CD4-positive, alpha-beta T cell treated with Interleukin-15 for 1 hour (primary cell): ENCODE measurements at regions not wholly inside any gene's neighbourhood (a gene's known extent, or its start where the extent isn't known, plus 50 kb on each side); places are given as distances from the start of the nearest gene placed in this dataset.
A peak's percentile ranks its signal among the peaks of the same experiment; 100 is the strongest.
"Not testable (repeated sequence)": the region's sequence is repeated elsewhere in the genome, so short reads cannot be mapped to it uniquely, and the experiment has no call there.

ENCODE experiments used
- DNase-seq: peaks from one replicate; pipeline ENCODE4 v3.0.0-alpha.2; 2020

DNA sequence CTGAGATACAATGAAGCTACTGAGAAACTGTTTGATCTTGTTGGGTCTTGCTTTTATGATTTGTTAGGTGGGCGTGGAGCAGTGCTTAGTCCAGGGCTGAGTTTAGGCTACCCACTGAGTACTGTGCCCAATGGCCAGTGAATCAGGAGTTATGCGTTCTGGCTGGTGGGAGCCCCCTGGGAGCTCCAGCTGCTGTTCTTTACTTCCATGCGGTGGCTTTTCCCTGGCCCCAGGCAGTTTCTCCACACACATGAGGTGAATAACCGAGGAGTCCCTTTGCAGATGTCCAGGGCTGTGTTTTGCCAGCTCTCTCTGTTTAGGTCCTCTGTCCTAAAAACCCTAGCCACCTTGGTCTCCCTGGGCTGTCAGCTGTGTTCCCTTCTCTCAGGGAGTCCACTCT lies 106.5 kb downstream of the KLF13 start:
- DNase-seq = no peak

DNA sequence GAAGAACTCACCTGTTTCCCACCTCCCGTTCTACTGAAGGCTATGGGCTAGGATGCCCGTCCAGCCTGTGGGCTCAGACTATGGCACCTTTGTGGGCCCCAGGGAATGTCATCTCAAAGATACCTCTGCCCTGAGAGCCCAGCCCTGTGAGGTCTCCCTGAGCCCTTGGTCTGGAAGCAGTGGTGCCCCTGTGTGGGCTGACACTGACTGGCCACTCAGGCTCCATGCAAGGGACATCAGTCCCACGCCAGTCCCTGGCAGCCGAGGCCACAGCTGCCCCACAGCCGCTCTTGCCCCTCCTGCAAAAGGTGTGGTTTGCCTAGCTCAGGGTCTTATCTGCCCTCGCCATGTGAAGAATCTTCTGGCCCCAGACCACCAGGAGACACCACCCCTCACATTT lies 106.9 kb downstream of the KLF13 start:
- DNase-seq = no peak

DNA sequence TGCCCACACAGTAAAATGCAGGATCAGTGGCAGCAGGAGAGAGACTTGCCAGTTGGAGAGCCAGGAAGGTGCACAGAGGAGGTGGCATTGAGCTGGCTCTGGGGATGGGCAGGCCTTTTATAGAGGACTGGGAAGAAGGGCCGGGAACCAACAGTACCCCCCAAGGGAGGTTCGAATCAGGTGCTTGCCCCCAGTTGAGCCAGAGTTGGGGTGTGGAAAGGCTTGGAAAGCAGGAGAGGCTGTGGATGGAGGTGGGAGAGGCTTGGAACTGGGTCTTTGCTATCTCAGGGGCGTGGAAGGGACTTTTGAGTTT lies 107.6 kb downstream of the KLF13 start:
- no peak for DNase-seq

DNA sequence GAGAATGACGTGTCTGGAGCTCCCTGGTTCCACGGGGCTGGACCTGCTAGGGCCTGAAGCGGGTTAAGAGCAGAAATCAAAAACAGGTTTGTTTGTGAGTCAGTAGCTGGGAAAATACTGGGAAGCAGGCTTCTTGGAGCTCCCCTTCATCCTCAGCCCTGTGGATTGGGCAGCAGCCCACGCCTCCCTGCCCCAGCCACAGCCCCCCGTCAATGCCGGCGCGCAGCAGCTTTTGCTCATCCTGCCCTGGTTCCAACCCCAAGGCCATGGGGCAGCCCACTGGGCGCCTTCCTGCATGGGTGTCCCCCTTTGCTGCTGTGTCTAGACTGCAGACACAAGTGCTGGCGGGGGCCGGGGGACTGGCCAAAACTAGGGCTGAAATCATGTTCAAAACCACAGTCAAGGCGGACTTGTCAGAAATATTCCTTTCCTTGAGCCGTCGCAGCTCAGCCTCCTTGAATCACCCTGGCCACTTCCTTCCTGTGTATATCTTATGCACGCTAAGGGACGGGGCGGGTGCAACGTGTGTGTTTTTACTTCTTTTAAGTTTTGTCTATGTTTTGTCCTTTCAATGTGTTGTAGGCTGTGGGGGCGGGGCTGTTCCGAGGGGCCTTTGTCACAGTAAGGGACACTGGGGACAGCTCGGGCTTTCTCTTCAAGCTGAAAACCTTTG lies 108.1 kb downstream of the KLF13 start:
- DNase-seq = peak; percentile 85

DNA sequence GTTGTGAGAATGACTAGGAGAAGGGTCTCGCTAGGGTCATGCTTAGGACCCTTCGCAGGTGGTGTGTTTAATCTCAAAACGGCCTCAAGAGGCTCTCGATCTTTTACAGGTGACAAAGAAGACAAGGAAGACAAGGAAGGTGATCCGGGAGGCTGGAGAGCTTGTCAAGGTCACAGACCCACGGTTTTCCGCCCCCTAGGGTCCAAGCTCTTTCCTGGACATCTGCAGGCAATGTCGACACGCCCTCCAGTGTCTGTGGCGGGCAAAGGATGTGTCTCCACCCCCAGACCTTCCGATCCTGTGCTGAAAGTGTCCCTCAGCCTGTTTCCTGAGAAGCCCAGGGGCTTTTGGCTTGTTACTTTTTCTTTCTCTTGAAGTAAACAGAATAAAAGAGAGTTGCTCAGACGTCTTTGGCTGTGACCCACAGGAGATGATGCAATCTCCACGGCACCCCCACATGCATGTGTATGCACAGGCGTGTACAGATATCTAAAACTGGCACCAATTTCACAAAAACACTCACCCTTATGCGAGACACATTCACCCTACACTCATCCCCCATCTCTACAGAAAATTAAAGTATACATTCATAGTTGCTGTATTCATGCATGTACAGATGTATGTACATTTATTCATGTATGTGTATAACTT lies 108.8 kb downstream of the KLF13 start:
- peak; percentile 86 for DNase-seq

DNA sequence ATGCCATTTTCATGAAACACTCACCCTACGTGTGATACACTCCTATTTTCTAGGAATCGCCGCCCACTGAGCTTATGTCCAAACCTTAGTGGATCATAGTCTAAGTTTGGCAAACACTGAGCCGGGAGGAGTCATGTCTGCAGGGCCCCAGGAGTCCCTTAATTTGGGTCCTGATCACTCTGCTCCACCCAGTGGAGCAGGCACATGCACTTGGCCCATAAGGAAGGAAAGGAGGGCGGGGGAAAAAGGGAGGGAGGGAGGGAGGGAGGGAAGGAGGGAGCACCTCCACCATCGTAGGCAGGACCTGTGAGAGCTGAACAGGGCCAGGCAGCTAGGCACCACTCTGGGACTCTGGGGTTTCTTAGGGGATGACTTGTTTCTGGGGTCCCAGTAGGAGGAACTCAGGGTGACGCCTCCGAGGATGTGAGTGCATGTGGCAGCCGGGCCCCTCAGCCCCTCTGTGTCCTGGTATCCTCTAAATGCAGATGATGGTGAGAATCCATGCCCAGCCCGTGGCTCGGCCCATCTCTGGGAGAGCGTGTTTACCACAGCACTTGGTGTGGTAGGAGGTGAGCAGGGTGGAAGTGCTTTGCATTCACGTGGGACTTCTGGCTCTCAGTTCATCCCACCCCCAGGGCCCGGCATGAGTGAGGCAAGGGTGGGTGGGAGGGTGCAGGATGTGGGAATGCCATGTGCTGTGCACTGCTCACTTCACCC lies 109.4 kb downstream of the KLF13 start:
- no peak for DNase-seq

DNA sequence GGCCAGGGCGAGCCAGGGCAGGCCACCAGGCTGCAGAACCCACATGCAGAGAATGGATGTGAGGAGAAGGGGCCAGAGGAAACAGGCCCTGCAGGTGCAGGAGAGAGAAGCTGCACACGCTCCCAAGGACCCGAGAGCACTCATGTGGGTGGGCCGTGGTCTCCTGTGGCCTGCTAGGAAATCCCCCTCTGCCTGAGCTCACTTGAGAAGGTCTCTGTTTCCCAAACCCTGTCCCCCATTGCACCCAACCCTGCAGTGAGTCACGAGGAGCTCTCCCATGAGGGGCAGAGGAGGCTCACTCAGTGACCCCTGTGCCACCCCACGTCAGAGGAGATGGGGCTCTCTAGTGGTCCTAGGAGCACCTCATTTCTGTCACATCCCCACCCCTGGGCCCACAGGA lies 111.1 kb downstream of the KLF13 start:
- no peak for DNase-seq

DNA sequence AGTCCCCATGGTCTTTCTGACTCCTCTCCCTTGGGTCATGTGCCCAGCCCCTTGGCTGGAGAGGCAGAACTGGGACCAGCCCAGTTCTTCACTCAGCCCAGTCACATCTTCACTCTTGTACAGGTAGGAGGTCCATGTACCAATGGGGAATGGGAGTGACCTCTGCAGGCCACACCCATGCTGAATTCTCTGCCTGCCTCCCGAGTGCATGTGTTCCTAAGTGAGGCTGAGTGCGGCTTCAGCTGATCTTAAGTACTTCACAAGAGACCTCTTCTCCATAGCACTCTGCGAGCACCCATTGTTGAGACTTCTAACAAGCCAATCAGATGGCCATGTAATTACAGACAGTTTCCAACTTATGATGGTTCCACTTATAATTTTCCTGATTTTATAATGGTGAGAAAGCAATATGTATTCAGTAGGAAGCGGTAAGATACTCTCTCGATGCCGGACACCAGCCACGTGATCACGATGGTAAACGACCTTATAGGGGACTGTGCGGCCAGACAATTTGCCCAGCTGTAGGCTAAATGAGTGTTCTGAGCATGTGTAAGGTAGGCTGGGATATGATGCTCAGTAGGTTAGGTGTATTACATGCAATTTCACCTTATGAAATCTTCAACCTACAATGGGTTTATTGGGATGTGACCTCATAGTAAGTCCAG lies 112.1 kb downstream of the KLF13 start:
- no peak for DNase-seq

DNA sequence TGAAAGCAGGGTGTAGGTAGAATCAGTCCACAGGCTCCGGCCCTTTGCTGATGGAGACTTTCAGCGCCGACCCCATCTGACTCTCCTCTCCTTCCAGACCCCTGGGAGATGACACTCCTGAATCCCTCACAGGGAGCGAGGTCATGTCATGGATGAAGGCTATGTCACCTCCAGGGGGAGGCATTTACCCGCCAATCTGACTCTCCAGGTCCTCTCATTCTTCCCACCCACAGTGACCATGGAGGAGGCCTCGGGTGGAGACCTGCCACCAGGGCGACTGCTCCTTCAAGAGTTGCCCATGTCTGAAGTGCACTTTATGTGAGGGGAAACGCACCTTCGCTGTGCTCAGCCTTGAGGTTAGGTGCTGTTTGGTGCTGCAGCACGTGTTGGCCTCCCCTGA lies 112.7 kb downstream of the KLF13 start:
- no peak for DNase-seq

DNA sequence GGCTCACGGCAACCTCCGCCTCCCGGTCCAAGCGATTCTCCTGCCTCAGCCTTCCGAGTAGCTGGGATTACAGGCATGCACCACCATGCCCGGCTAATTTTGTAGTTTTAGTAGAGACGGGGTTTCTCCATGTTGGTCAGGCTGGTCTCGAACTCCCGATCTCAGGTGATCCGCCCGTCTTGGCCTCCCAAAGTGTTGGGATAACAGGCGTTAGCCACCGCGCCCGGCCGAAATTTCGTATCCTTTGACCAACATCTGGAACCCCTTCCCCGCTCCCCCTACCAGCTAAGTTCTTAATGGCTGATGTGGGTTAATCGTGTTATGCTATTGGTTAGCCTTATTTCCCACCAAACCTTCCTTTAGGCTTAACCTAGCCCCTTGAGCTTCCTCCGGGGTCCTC lies 113.6 kb downstream of the KLF13 start:
- not testable (repeated sequence) for DNase-seq

DNA sequence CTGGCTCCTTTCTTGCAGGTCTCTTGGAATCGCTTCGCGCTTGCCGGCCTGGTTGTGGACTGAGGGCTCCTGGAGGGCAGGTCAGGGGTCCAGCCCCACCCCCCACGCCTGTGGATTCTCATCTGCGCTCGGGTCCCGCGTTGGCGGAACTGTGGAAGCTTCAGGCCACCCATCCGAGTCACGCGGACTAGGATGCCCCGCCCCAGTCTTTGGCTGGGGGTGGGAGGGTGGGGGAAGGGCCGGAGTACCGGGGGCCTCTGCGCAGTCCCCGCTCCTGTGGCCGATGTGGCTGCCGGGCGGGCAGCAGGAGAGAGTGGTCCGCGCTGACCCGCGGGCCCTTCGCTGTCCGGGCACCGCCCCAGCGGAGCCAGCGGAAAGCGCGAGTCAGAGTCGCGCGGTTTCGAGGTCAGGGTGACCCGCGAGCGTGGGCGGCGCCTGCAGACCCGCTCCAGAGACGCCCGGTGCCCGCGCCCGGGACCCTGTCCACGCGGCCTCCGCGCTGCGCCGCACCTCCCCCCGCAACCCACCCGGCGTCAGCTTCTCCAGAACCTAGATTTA lies 114.2 kb downstream of the KLF13 start:
- peak; percentile 57 for DNase-seq

DNA sequence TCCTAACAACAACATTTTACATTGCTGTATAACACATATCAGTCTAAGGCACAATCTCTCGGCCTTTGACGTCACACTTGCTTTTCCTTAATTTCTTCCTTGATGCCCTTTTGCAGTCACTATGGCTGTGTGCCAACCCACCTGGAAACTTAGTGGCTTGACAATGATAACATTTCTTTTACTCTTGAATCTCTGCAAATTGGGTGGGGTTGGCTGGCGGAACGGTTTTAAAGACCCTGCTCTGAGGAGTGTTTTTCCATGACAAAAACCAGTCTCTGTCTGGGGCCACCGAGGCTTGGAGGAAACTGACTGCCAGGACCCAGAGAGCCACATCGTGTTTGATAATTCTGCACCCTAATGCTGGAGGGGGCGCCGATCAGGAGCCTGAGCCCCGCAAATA lies 115.6 kb downstream of the KLF13 start:
- DNase-seq = no peak

DNA sequence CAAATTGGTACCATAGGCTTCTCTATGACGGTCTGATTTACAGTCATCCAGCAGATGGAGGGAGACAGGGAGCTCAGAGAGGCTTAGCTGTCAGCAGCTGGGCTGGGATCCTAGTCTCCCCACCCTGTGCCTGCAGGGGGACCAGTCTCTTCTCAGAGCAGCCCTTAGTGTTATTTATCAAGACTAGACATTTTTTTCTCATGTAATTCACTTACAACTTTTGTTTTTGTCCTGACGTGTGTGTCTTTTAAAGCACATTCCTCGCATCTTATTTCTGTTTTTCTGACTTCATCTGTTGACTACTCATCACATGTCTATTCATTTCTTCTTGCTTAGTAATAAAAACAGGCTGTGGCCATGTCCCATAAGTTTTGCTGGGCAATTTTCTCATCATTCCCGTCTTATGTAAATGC lies 116.1 kb downstream of the KLF13 start:
- DNase-seq = no peak

DNA sequence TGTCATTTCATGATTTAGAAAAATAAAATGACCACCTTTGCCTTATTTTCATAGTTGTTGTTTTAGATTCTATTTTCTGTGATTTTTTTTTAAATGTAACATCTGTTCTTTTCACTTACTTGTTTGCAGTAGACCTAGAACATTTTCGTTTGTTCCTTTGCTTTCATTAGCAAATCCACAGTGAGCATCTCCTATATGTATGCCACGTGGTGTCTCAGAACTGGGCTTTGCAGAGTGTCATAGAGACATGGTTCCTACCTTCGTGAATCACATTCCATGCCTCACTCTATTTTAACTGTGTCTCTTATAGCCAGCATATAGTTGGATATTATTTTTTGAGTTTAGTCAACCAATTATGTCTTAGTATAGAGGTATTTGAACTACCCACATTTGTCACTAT lies 118.2 kb downstream of the KLF13 start:
- no peak for DNase-seq

DNA sequence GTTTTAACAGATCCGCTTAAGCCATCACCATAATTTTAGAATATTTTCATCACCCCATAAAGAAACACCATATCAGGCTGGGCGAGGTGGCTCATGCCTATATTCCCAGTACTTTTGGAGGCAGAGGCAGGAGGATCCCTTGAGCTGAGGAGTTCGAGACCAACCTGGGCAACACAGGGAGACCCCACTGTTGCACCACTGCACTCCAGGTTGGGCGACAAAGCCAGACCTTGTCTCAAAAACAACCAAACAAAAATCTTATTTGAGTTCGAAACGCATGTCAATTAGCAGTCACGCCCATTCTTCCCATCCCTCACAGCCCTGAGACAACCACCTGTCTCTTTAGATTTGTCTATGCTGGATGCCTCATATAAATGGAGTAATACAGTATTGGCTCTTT lies 119.9 kb downstream of the KLF13 start:
- no peak for DNase-seq

DNA sequence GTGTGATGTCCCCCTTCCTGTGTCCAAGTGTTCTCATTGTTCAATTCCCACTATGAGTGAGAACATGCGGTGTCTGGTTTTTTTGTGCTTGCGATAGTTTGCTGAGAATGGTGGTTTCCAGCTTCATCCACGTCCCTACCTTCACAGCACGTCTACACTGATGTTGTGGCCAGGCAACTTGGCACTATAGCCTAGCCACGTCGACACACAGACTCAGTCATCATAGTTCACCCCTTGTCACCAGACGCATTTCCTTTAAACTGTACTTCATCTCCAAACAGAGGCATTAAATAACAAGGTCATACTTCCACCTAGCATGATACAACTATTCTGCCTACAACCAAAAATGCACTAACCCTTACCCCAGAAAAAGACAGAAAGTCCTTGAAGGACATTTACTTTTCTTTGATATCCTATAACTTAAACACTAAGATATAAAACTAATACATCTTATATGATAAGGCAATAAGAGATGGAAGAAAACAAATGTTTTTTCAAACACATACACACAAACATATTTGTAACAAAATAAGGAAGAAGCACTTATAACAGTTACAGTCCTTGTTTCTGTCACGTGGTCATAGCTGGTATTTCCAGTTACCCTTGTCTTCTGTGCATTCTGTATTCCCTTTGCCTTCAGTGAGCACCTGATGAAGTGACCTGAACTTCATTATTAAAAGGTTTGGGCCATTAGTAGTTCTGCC lies 121.4 kb downstream of the KLF13 start:
- DNase-seq = no peak

DNA sequence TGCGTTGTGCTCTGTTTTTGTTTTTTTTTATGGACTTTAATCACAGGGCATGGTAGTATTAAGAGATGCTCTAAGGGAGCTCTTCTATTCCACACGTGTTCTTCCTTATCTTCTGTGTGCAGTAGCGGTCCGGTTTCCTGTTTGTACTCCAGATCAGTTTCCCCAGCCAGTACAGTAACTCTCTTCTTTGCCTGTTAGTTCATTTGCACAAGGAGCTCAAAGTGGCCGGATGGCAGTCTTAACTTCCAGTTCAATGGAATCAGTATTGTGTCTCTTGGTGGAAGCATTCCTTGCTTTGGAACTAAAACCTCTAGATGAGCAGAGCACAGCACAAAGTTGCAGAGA lies 122.0 kb downstream of the KLF13 start:
- no peak for DNase-seq

DNA sequence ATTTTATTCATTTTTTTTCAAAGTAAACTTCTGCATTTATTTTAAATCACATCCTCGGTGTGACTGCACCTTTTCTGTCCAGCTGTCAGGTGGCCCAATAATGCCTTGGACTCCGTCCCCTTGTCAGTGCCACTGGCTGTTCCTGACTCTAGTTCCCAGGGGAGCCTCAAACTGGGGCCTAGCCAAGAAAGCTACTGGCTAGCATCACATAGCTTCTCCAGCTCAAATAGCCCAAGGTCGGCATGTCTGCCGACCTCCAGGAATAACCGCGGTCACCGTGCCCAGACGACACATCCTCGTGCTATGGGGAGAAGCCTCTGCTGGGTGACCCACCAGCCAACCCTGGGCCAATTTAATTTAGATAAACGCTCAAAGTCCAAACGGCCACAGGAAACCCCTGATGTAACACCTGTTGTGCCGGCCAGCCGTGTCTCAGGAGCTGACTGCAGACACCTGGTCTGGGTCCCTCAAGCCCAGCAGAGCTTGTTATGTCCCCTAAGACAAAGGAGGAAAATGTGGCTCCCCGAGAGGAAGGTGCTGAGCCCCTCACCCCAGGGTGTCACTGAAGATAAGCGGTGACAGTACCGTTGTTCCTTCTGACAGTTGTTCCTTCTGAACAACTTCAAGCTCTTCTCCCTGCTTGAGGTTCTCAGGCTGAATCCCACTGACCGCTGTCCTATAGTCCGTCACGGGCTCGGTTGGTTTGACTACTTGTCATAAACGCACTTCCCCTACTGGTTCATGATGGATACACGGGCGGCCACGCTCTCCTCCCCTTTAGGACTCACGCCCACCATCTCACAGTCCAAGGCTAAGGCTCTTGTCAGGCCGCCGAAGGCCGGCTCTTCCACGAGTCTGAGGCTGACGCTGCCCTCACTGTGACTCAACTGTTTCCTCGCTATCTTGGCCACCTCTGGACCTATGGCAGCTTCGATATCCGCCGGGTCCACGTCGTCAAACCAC lies 126.2 kb downstream of the KLF13 start:
- DNase-seq = no peak

DNA sequence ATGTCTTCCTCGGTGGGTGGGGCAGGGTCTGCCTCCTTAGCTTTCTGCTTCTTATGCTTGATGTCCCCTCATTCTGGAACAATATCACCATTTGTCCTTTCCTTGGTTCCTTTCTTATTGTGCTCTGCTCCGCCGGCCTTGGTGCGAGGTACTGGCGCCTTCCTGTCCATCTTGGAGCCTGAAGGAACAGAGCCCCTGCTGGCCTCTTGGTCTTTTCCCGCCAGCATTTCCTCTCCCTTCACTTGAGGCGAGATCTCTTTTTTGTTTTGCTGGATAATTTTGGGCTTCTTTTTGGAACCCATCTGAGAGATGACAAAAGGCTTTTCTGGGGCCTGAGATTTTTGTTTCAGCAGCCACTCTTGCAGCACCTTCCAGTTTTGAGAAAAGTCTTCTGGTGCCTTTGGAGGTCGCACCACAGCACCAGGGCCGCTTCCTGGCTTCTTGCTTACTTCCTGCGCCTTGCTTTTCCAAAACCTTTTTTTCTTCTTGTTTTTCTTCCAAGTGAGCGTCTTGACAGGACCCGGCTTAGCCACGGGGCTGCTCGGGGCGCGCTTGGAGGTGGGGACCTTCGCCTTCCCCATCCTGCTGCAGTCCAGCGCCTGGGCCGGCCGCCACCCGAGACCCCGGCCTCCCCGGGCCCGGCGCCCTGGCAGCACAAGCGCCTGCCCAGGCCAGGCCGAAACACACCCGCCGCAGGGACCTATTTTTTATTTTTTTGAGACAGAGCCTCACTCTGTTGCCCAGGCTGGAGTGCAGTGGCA lies 127.1 kb downstream of the KLF13 start:
- no peak for DNase-seq

DNA sequence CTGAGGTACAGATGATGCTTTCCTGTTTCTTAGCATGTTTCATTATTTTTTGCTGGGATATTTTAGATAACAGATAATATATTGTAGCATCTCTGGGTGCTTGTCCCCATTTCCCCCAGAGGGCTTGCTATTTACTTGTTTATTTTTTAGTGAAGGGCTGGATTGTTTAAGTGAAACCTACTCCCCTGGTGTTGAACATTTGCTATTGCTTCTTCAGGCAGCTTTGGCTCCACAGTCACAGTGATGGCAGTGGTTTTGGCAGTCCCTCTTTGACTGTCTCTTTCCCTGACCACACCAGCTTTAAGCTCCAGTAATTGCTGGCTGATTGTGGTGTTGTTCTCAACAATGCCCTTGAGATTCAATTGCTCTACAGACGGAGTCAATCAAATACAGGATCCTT lies 128.9 kb downstream of the KLF13 start:
- no peak for DNase-seq
